ENCODE measurements at regions not wholly inside any gene's neighbourhood (a gene's known extent, or its start where the extent isn't known, plus 50 kb on each side); places are given as distances from the start of the nearest gene placed in this dataset.

- Histone ChIP-seq H3K27ac (ENCODE audit: low read length) (no peak overlapping the region), H4K20me1 (ENCODE audit: insufficient read depth, low read length) (no peaks in the 10 kb centered on the region), H3K27me3 (ENCODE audit: low read depth, low read length) (no peaks in the 10 kb centered on the region), H3K9me3 (ENCODE audit: insufficient read depth, low read length) (no peaks in the 10 kb centered on the region), H3K79me2 (ENCODE audit: low read length) (no peaks in the 10 kb centered on the region), H3K36me3 (replicated peaks; ENCODE audit: low read depth, low read length) (no peaks in the 10 kb centered on the region), H3K4me3 (ENCODE audit: low read length) (no peak overlapping the region), H2AFZ (ENCODE audit: low read depth, low read length) (no peak overlapping the region), H3K4me1 (ENCODE audit: low read length) (no peaks in the 10 kb centered on the region), H3K4me2 (ENCODE audit: low read length) (no peak overlapping the region), H3K9ac (ENCODE audit: low read length) (no peak overlapping the region)
- TF ChIP-seq CTCF (IDR thresholded peaks at IDR 0.05; ENCODE audit: low read depth, low read length), result no peak
- TF ChIP-seq EZH2phosphoT487 (IDR thresholded peaks at IDR 0.05; ENCODE audit: low read depth), result no peak
Measured at GRCh38 chr4:127244515-127244914, 388.2 kb upstream of the INTU start.

- Histone ChIP-seq H3K27me3 (ENCODE audit: low read depth, low read length) (no peaks in the 10 kb centered on the region), H3K4me1 (ENCODE audit: low read length) (peaks cover 19% of the 10 kb centered on the region), H3K4me3 (ENCODE audit: low read length) (no peak overlapping the region), H4K20me1 (ENCODE audit: insufficient read depth, low read length) (no peaks in the 10 kb centered on the region), H3K4me2 (ENCODE audit: low read length) (no peak overlapping the region), H3K9ac (ENCODE audit: low read length) (no peak overlapping the region), H3K9me3 (ENCODE audit: insufficient read depth, low read length) (no peaks in the 10 kb centered on the region), H3K36me3 (replicated peaks; ENCODE audit: low read depth, low read length) (no peaks in the 10 kb centered on the region), H2AFZ (ENCODE audit: low read depth, low read length) (no peak overlapping the region), H3K27ac (ENCODE audit: low read length) (no peak overlapping the region), H3K79me2 (ENCODE audit: low read length) (no peaks in the 10 kb centered on the region)
- no peak for TF ChIP-seq CTCF (IDR thresholded peaks at IDR 0.05; ENCODE audit: low read depth, low read length)
- TF ChIP-seq EZH2phosphoT487 (IDR thresholded peaks at IDR 0.05; ENCODE audit: low read depth), result no peak
Measured at GRCh38 chr4:127246963-127247952, 385.5 kb upstream of the INTU start.

- Histone ChIP-seq H3K79me2 (ENCODE audit: low read length) (no peaks in the 10 kb centered on the region), H3K36me3 (replicated peaks; ENCODE audit: low read depth, low read length) (no peaks in the 10 kb centered on the region), H3K4me3 (ENCODE audit: low read length) (no peak overlapping the region), H3K4me1 (ENCODE audit: low read length) (peaks cover 19% of the 10 kb centered on the region), H4K20me1 (ENCODE audit: insufficient read depth, low read length) (no peaks in the 10 kb centered on the region), H2AFZ (ENCODE audit: low read depth, low read length) (no peak overlapping the region), H3K9ac (ENCODE audit: low read length) (no peak overlapping the region), H3K27me3 (ENCODE audit: low read depth, low read length) (no peaks in the 10 kb centered on the region), H3K27ac (ENCODE audit: low read length) (no peak overlapping the region), H3K4me2 (ENCODE audit: low read length) (no peak overlapping the region), H3K9me3 (ENCODE audit: insufficient read depth, low read length) (no peaks in the 10 kb centered on the region)
- TF ChIP-seq EZH2phosphoT487 (IDR thresholded peaks at IDR 0.05; ENCODE audit: low read depth), result no peak
- no peak for TF ChIP-seq CTCF (IDR thresholded peaks at IDR 0.05; ENCODE audit: low read depth, low read length)
Measured at GRCh38 chr4:127249066-127249766, 383.5 kb upstream of the INTU start.

- Histone ChIP-seq H4K20me1 (ENCODE audit: insufficient read depth, low read length) (no peaks in the 10 kb centered on the region), H3K27me3 (ENCODE audit: low read depth, low read length) (no peaks in the 10 kb centered on the region), H3K4me2 (ENCODE audit: low read length) (no peak overlapping the region), H3K27ac (ENCODE audit: low read length) (no peak overlapping the region), H3K9me3 (ENCODE audit: insufficient read depth, low read length) (no peaks in the 10 kb centered on the region), H3K36me3 (replicated peaks; ENCODE audit: low read depth, low read length) (no peaks in the 10 kb centered on the region), H2AFZ (ENCODE audit: low read depth, low read length) (no peak overlapping the region), H3K79me2 (ENCODE audit: low read length) (no peaks in the 10 kb centered on the region), H3K4me1 (ENCODE audit: low read length) (peaks cover 19% of the 10 kb centered on the region), H3K9ac (ENCODE audit: low read length) (no peak overlapping the region), H3K4me3 (ENCODE audit: low read length) (no peak overlapping the region)
- no peak for TF ChIP-seq EZH2phosphoT487 (IDR thresholded peaks at IDR 0.05; ENCODE audit: low read depth)
- TF ChIP-seq CTCF (IDR thresholded peaks at IDR 0.05; ENCODE audit: low read depth, low read length), result no peak
Measured at GRCh38 chr4:127249767-127250108, 383.0 kb upstream of the INTU start.
